WTC11 (cell line): ENCODE measurements at regions not wholly inside any gene's neighbourhood (a gene's known extent, or its start where the extent isn't known, plus 50 kb on each side); places are given as distances from the start of the nearest gene placed in this dataset.

ENCODE experiments used
- ATAC-seq: fragments of 200-7000 bp; cut with Tn5 transposase; 2 replicates; pipeline ENCODE4 v1.10.0; 2021; ENCODE audit warnings: mild to moderate bottlenecking, moderate library complexity
- CTCF ChIA-PET: fragments of 300-600 bp; sonication (Branson Sonifier 250); formaldehyde crosslinking; loops from one replicate; lab custom pipeline; 2021; ENCODE audit warnings: antibody characterized with exemption; lab: Charles Lee
- POLR2A ChIA-PET: fragments of 350-600 bp; sonication (Branson Sonifier 250); formaldehyde crosslinking; loops from one replicate; lab custom pipeline; 2021; ENCODE audit warnings: antibody characterized with exemption; lab: Charles Lee
- DNase-seq: peaks from one replicate; pipeline ENCODE4 v3.0.0; 2021; ENCODE audit warnings: low spot score
- H3K27ac Mint-ChIP-seq: 2 replicates; pipeline ENCODE4 v1.8.0; 2021; ENCODE audit warnings: mixed read lengths
- H3K27me3 Mint-ChIP-seq: 2 replicates; pipeline ENCODE4 v1.8.0; 2021; ENCODE audit warnings: low read depth, mild to moderate bottlenecking, moderate library complexity, mixed read lengths
- H3K36me3 Mint-ChIP-seq: 2 replicates; pipeline ENCODE4 v1.8.0; 2021; ENCODE audit warnings: mixed read lengths
- H3K4me1 Mint-ChIP-seq: 2 replicates; pipeline ENCODE4 v1.8.0; 2022; ENCODE audit warnings: mixed read lengths
- H3K4me3 Mint-ChIP-seq: 2 replicates; pipeline ENCODE4 v1.8.0; 2021; ENCODE audit warnings: mild to moderate bottlenecking, moderate library complexity, mixed read lengths
- H3K9me3 Mint-ChIP-seq: 2 replicates; pipeline ENCODE4 v1.8.0; 2021; ENCODE audit warnings: mixed read lengths
- ELF4 ChIP-seq: sonication (generic); formaldehyde crosslinking; IDR thresholded peaks from 2 replicates; pipeline ENCODE4 v1.8.1; 2022; ENCODE audit warnings: low read depth, mild to moderate bottlenecking, moderate library complexity, missing genetic modification reagents
- FOXK1 ChIP-seq: sonication (generic); formaldehyde crosslinking; IDR thresholded peaks from 2 replicates; pipeline ENCODE4 v1.8.0; 2022; ENCODE audit warnings: mild to moderate bottlenecking, moderate library complexity, missing genetic modification reagents
- FOXP1 ChIP-seq: sonication (generic); formaldehyde crosslinking; IDR thresholded peaks from 2 replicates; pipeline ENCODE4 v1.8.0; 2022; ENCODE audit warnings: missing genetic modification reagents, mild to moderate bottlenecking, moderate library complexity, borderline replicate concordance
- IRF2 ChIP-seq: sonication (generic); formaldehyde crosslinking; IDR thresholded peaks from 2 replicates; pipeline ENCODE4 v1.8.0; 2022; ENCODE audit warnings: low read depth, missing genetic modification reagents, borderline replicate concordance
- SOX15 ChIP-seq: fragments of 250-450 bp; sonication (Bioruptor Pico); IDR thresholded peaks from 2 replicates; pipeline ENCODE4 v1.9.0; 2021; ENCODE audit warnings: mild to moderate bottlenecking
- SP1 ChIP-seq: sonication (generic); formaldehyde crosslinking; conservative IDR thresholded peaks from 2 replicates; pipeline ENCODE4 v1.8.1; 2022; ENCODE audit warnings: missing genetic modification reagents
- ZBTB21 ChIP-seq: sonication (generic); formaldehyde crosslinking; IDR thresholded peaks from 2 replicates; pipeline ENCODE4 v1.8.1; 2023; ENCODE audit warnings: mild to moderate bottlenecking, missing genetic modification reagents, borderline replicate concordance
- ZNF263 ChIP-seq: sonication (generic); formaldehyde crosslinking; IDR thresholded peaks from 2 replicates; pipeline ENCODE4 v1.8.1; 2022; ENCODE audit warnings: low read depth, mild to moderate bottlenecking, moderate library complexity, missing genetic modification reagents
- ZNF423 ChIP-seq: fragments of 250-450 bp; sonication (Bioruptor Pico); IDR thresholded peaks from 2 replicates; pipeline ENCODE4 v2.1.2; 2022; ENCODE audit warnings: mild to moderate bottlenecking, moderate library complexity
- TF ChIP-seq, protein P1 (sequence below): sonication (generic); formaldehyde crosslinking; IDR thresholded peaks from 2 replicates; pipeline ENCODE4 v1.8.0; 2022; ENCODE audit warnings: mild to moderate bottlenecking, missing genetic modification reagents
- TF ChIP-seq, protein P2 (sequence below): sonication (generic); formaldehyde crosslinking; IDR thresholded peaks from 2 replicates; pipeline ENCODE4 v1.8.1; 2022; ENCODE audit warnings: low read depth, missing genetic modification reagents, borderline replicate concordance
- TF ChIP-seq, protein P3 (sequence below): sonication (generic); formaldehyde crosslinking; conservative IDR thresholded peaks from 2 replicates; pipeline ENCODE4 v1.8.1; 2022; ENCODE audit warnings: mild to moderate bottlenecking, missing genetic modification reagents
- TF ChIP-seq, protein P4 (sequence below): fragments of 250-450 bp; sonication (Bioruptor Pico); IDR thresholded peaks from 2 replicates; pipeline ENCODE4 v1.9.0; 2021; ENCODE audit warnings: mild to moderate bottlenecking
- TF ChIP-seq, protein P5 (sequence below): sonication (generic); formaldehyde crosslinking; IDR thresholded peaks from 2 replicates; pipeline ENCODE4 v1.8.0; 2022; ENCODE audit warnings: missing genetic modification reagents
- TF ChIP-seq, protein P6 (sequence below): sonication (generic); formaldehyde crosslinking; IDR thresholded peaks from 2 replicates; pipeline ENCODE4 v1.8.0; 2023; ENCODE audit warnings: missing genetic modification reagents

DNA sequence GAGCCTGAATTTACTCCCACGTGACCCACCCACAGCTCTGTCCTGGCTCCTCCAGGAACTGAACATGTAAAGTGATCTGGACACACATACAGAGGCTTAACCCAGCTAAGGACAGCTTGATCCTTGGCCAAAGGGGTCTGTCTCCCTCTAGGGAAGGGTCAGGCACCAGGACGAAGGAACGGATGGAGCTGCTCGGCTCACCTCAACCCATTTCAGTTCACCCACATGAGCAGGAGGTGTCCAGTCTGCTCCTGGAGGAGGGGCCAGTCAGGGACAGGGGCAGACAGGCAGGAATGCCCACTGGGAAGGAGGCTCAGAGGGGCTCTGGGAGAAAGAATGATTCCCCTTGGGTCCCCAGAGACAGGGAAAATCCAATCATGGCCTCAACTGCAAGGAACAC is 567.2 kb downstream of the PTPRU start:
- ChIA-PET CTCF (interaction anchor here (3.8 kb wide), 1 partner anchor 11 kb away, joined by 20 read pairs; no protein-coding TSS in a partner anchor), POLR2A (no interaction called here)
- Mint-ChIP-seq H3K27me3 (no peaks in the 10 kb centered on the region), H3K4me3 (no peak overlapping the region), H3K36me3 (no peaks in the 10 kb centered on the region), H3K4me1 (no peaks in the 10 kb centered on the region), H3K9me3 (0 out of 2 replicates have a peak, but pooled peaks cover under 1% of the 10 kb centered on the region), H3K27ac (no peak overlapping the region)
- TF ChIP-seq, protein P1, sequence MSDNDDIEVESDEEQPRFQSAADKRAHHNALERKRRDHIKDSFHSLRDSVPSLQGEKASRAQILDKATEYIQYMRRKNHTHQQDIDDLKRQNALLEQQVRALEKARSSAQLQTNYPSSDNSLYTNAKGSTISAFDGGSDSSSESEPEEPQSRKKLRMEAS (CRISPR knock-in tag): no peak
- TF ChIP-seq FOXK1 (no peak), SOX15 (CRISPR knock-in tag) (no peak), IRF2 (CRISPR knock-in tag) (no peak)
- TF ChIP-seq, protein P2, sequence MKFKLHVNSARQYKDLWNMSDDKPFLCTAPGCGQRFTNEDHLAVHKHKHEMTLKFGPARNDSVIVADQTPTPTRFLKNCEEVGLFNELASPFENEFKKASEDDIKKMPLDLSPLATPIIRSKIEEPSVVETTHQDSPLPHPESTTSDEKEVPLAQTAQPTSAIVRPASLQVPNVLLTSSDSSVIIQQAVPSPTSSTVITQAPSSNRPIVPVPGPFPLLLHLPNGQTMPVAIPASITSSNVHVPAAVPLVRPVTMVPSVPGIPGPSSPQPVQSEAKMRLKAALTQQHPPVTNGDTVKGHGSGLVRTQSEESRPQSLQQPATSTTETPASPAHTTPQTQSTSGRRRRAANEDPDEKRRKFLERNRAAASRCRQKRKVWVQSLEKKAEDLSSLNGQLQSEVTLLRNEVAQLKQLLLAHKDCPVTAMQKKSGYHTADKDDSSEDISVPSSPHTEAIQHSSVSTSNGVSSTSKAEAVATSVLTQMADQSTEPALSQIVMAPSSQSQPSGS (CRISPR knock-in tag): no peak
- no peak for DNase-seq
- ATAC-seq: no peak

DNA sequence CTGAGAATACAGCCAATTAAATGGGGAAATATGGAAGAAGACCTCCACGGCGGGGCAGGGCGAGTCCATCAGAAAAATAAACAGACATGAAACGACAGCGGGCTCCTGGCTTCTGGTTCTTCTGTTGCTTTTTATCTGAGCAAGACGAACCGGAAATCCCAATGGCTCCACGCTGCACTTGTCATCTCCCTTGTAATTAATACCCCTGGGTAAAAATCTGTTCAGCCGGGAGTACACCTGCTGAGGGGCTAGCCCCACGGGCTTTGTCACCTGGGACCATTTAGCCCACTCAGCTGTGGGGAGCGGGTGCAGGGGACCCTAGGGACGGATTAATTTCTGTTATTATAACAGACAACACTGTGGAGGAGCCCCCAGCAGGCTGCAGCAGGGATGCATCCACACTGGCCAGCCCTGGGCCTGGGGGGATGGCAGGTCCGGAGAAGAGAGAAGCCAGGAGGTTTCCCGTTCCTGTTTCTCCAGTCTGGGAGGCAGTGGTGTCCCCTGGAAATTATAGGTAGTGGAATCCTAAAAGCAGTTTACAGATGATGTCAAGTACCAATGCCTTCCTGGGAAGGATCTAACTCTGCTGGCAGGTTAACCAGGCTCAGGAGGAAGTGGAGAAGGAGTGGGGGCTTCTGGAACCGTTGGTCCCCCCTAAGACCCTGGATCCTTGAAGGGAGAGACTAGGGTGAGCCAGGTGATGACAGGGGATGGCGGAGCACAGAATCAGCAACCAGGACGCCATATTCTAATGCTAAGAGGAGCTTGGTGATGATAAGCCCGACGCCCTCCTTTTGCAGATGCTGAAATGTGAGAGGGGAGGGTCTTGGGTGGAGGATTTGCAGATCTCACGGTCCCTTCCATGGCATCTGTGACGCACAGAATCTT is 566.1 kb downstream of the PTPRU start:
- no peaks in the 10 kb centered on the region for H3K27me3 Mint-ChIP-seq
- TF ChIP-seq, protein P3, sequence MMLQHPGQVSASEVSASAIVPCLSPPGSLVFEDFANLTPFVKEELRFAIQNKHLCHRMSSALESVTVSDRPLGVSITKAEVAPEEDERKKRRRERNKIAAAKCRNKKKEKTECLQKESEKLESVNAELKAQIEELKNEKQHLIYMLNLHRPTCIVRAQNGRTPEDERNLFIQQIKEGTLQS: no peak
- TF ChIP-seq, protein P4, sequence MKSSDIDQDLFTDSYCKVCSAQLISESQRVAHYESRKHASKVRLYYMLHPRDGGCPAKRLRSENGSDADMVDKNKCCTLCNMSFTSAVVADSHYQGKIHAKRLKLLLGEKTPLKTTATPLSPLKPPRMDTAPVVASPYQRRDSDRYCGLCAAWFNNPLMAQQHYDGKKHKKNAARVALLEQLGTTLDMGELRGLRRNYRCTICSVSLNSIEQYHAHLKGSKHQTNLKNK (CRISPR knock-in tag): no peak
- TF ChIP-seq, protein P5, sequence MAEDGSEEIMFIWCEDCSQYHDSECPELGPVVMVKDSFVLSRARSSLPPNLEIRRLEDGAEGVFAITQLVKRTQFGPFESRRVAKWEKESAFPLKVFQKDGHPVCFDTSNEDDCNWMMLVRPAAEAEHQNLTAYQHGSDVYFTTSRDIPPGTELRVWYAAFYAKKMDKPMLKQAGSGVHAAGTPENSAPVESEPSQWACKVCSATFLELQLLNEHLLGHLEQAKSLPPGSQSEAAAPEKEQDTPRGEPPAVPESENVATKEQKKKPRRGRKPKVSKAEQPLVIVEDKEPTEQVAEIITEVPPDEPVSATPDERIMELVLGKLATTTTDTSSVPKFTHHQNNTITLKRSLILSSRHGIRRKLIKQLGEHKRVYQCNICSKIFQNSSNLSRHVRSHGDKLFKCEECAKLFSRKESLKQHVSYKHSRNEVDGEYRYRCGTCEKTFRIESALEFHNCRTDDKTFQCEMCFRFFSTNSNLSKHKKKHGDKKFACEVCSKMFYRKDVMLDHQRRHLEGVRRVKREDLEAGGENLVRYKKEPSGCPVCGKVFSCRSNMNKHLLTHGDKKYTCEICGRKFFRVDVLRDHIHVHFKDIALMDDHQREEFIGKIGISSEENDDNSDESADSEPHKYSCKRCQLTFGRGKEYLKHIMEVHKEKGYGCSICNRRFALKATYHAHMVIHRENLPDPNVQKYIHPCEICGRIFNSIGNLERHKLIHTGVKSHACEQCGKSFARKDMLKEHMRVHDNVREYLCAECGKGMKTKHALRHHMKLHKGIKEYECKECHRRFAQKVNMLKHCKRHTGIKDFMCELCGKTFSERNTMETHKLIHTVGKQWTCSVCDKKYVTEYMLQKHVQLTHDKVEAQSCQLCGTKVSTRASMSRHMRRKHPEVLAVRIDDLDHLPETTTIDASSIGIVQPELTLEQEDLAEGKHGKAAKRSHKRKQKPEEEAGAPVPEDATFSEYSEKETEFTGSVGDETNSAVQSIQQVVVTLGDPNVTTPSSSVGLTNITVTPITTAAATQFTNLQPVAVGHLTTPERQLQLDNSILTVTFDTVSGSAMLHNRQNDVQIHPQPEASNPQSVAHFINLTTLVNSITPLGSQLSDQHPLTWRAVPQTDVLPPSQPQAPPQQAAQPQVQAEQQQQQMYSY: no peak
- TF ChIP-seq, protein P6, sequence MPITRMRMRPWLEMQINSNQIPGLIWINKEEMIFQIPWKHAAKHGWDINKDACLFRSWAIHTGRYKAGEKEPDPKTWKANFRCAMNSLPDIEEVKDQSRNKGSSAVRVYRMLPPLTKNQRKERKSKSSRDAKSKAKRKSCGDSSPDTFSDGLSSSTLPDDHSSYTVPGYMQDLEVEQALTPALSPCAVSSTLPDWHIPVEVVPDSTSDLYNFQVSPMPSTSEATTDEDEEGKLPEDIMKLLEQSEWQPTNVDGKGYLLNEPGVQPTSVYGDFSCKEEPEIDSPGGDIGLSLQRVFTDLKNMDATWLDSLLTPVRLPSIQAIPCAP (CRISPR knock-in tag): no peak
- no peak for TF ChIP-seq ZNF423 (CRISPR knock-in tag)
- TF ChIP-seq FOXP1 (CRISPR knock-in tag): no peak
- no peak for TF ChIP-seq ZNF263 (CRISPR knock-in tag)
- TF ChIP-seq SP1 (CRISPR knock-in tag): no peak
- no peak for TF ChIP-seq ZBTB21 (CRISPR knock-in tag)
- TF ChIP-seq ELF4 (CRISPR knock-in tag): no peak
- H3K4me3 Mint-ChIP-seq: no peak overlapping the region
- ATAC-seq (no peak), DNase-seq (no peak)
- H3K9me3 Mint-ChIP-seq: 0 out of 2 replicates have a peak, but pooled peaks cover 6% of the 10 kb centered on the region
- ChIA-PET POLR2A (no interaction called here), CTCF (interaction anchor here (1.7 kb wide), 1 partner anchor 9 kb away, joined by 7 read pairs; no protein-coding TSS in a partner anchor)
- no peak overlapping the region for H3K27ac Mint-ChIP-seq
- H3K36me3 Mint-ChIP-seq: no peaks in the 10 kb centered on the region
- H3K4me1 Mint-ChIP-seq: no peaks in the 10 kb centered on the region
